ENCODE measurements at regions not wholly inside any gene's neighbourhood (a gene's known extent, or its start where the extent isn't known, plus 50 kb on each side); places are given as distances from the start of the nearest gene placed in this dataset.

DNA sequence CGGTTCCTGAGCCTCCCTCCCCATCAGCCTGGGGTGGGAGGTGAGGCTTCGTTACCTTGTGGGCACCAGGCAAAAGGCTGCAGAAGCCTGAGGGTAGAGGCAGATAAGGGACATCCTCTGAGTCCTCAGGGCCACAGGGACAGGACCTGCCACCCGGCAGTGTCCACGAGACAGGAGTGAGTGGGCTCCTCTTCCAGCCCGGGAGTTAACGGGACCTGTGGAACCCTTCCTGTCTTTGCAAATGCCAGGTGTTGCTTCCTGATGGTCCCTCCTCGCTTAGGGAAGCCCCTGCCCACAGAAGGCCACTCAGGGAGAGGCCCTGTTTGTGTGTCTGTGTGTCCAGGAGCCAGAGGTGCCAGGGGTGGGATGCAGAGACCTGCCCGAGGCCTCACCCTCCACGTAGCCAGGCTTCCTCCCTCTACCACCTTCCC lies 111.1 kb upstream of the ALDH1A3 start:
- no peak for TF ChIP-seq MYC (IDR thresholded peaks at IDR 0.05; ENCODE audit: low read depth, low read length)
- TF ChIP-seq POLR2A (IDR thresholded peaks at IDR 0.05; ENCODE audit: extremely low read depth, insufficient read length): no peak
